ENCODE measurements at regions not wholly inside any gene's neighbourhood (a gene's known extent, or its start where the extent isn't known, plus 50 kb on each side); places are given as distances from the start of the nearest gene placed in this dataset.

DNA sequence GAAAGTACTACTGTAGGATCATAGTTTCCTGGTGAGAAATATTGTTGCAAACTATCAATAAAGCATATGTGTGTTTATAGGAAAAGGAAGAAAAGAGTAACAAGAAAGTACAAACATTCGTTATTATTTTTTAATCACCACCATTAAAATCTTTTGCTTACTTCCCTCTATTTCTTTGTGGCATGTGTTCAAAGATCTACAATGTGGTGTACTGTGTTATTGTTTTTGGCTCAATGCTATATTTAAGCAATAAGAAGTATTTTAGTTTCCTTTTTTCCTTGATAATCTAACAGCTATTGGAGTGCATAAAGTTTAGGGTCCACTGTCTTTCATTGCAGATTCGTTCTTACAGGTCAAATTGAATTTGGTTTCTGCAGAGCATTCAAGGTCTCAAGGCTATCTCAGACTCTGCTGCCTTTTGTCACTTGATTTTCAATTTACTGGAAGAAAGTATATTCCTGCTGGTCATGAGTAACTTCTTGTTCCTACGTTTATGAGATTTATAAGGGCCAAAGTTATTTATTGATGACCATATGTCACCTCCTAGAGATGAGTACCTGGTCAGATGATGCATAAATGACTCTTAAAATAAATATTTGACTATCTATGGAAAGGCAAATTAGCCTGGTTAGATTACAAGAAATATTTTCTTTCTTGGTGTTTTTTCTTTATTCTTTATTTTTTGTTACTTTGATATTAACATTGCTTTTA is 323.0 kb downstream of the TMEM167A start:
- H2AFZ ChIP-seq (ENCODE audit: low read depth, low read length) = no peak overlapping the region
- no peak for TF ChIP-seq EZH2 (IDR thresholded peaks at IDR 0.05; ENCODE audit: borderline replicate concordance, low read depth, low read length, severe bottlenecking)
- TF ChIP-seq, protein P1, sequence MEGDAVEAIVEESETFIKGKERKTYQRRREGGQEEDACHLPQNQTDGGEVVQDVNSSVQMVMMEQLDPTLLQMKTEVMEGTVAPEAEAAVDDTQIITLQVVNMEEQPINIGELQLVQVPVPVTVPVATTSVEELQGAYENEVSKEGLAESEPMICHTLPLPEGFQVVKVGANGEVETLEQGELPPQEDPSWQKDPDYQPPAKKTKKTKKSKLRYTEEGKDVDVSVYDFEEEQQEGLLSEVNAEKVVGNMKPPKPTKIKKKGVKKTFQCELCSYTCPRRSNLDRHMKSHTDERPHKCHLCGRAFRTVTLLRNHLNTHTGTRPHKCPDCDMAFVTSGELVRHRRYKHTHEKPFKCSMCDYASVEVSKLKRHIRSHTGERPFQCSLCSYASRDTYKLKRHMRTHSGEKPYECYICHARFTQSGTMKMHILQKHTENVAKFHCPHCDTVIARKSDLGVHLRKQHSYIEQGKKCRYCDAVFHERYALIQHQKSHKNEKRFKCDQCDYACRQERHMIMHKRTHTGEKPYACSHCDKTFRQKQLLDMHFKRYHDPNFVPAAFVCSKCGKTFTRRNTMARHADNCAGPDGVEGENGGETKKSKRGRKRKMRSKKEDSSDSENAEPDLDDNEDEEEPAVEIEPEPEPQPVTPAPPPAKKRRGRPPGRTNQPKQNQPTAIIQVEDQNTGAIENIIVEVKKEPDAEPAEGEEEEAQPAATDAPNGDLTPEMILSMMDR (IDR thresholded peaks at IDR 0.05; ENCODE audit: borderline replicate concordance, extremely low read depth, low read length, poor library complexity, severe bottlenecking) = no peak
- no peak overlapping the region for H3K9ac ChIP-seq (ENCODE audit: low read depth, low read length)
- DNase-seq (no peak), ATAC-seq (ENCODE audit: insufficient read depth, low read depth) (no peak)
- H3K36me3 ChIP-seq (ENCODE audit: insufficient read depth, low read length) = no peaks in the 10 kb centered on the region
- H3K4me3 ChIP-seq (ENCODE audit: low read depth in 1 of 2, low read length in 2 of 2) = no peak overlapping the region
- H3K9me3 ChIP-seq (ENCODE audit: insufficient read depth, low read length, severe bottlenecking) = no peaks in the 10 kb centered on the region
- no peak overlapping the region for H3K4me2 ChIP-seq (ENCODE audit: insufficient read depth, low read length)
- H3K79me2 ChIP-seq (ENCODE audit: insufficient read depth, low read length) = no peaks in the 10 kb centered on the region
- H3K27ac ChIP-seq (ENCODE audit: low read length) = no peak overlapping the region
- H3K27me3 ChIP-seq (ENCODE audit: insufficient read depth, low read length, poor library complexity) = no peaks in the 10 kb centered on the region
- H3K4me1 ChIP-seq (ENCODE audit: insufficient read depth, low read length) = peaks cover 24% of the 10 kb centered on the region
- no peaks in the 10 kb centered on the region for H4K20me1 ChIP-seq (ENCODE audit: insufficient read depth, low read length)

DNA sequence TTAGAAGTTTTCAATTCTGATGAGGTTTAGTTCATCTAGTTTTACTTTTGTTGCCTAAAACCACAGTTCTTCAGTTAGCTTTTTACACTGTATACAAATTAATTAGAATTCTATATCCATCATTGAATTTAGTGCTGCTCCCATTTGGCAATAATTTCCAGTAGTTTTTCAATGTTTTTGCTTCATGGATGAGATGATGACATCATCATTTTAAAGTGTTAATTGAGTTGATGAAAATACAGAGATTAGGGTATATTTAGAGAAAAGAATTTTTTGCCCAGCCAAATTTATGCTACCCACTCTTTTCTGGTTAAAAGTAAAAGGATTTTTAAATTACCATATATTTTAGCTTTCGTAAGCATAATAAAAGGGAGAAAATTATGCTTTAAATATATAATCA is 323.8 kb downstream of the TMEM167A start:
- Histone ChIP-seq H3K4me1 (ENCODE audit: insufficient read depth, low read length) (peaks cover 32% of the 10 kb centered on the region), H3K27ac (ENCODE audit: low read length) (no peak overlapping the region), H2AFZ (ENCODE audit: low read depth, low read length) (no peak overlapping the region), H3K4me3 (ENCODE audit: low read depth in 1 of 2, low read length in 2 of 2) (no peak overlapping the region), H4K20me1 (ENCODE audit: insufficient read depth, low read length) (no peaks in the 10 kb centered on the region), H3K4me2 (ENCODE audit: insufficient read depth, low read length) (no peak overlapping the region), H3K9me3 (ENCODE audit: insufficient read depth, low read length, severe bottlenecking) (no peaks in the 10 kb centered on the region), H3K79me2 (ENCODE audit: insufficient read depth, low read length) (no peaks in the 10 kb centered on the region), H3K27me3 (ENCODE audit: insufficient read depth, low read length, poor library complexity) (no peaks in the 10 kb centered on the region), H3K36me3 (ENCODE audit: insufficient read depth, low read length) (no peaks in the 10 kb centered on the region), H3K9ac (ENCODE audit: low read depth, low read length) (no peak overlapping the region)
- TF ChIP-seq EZH2 (IDR thresholded peaks at IDR 0.05; ENCODE audit: borderline replicate concordance, low read depth, low read length, severe bottlenecking) = no peak
- TF ChIP-seq, protein P1 (IDR thresholded peaks at IDR 0.05; ENCODE audit: borderline replicate concordance, extremely low read depth, low read length, poor library complexity, severe bottlenecking) = no peak
- no peak for ATAC-seq (ENCODE audit: insufficient read depth, low read depth)
- no peak for DNase-seq

- peak; percentile 68 for ATAC-seq (ENCODE audit: insufficient read depth, low read depth)
- peaks cover 64% of the 10 kb centered on the region for H3K4me1 ChIP-seq (ENCODE audit: insufficient read depth, low read length)
- H3K27ac ChIP-seq (ENCODE audit: low read length) = peak overlapping the region; percentile 99
- peak overlapping the region; percentile 58 for H3K9ac ChIP-seq (ENCODE audit: low read depth, low read length)
- peak overlapping the region in 1 of 2 experiments; percentile 36; a peak in 2 of 4 replicates for H3K4me3 ChIP-seq (ENCODE audit: low read depth in 1 of 2, low read length in 2 of 2)
- H3K27me3 ChIP-seq (ENCODE audit: insufficient read depth, low read length, poor library complexity) = no peaks in the 10 kb centered on the region
- no peaks in the 10 kb centered on the region for H4K20me1 ChIP-seq (ENCODE audit: insufficient read depth, low read length)
- H3K79me2 ChIP-seq (ENCODE audit: insufficient read depth, low read length) = no peaks in the 10 kb centered on the region
- TF ChIP-seq EZH2 (IDR thresholded peaks at IDR 0.05; ENCODE audit: borderline replicate concordance, low read depth, low read length, severe bottlenecking) = no peak
- TF ChIP-seq, protein P1 (IDR thresholded peaks at IDR 0.05; ENCODE audit: borderline replicate concordance, extremely low read depth, low read length, poor library complexity, severe bottlenecking) = peak; percentile 30
- no peaks in the 10 kb centered on the region for H3K9me3 ChIP-seq (ENCODE audit: insufficient read depth, low read length, severe bottlenecking)
- peak overlapping the region; percentile 54 for H3K4me2 ChIP-seq (ENCODE audit: insufficient read depth, low read length)
- peak; percentile 68 for DNase-seq
- H3K36me3 ChIP-seq (ENCODE audit: insufficient read depth, low read length) = no peaks in the 10 kb centered on the region
- H2AFZ ChIP-seq (ENCODE audit: low read depth, low read length) = peak overlapping the region; percentile 6
Measured at GRCh38 chr5:82749461-82749820, 327.8 kb downstream of the TMEM167A start.

All from DND-41 (cell line).